ENCODE measurements at regions not wholly inside any gene's neighbourhood (a gene's known extent, or its start where the extent isn't known, plus 50 kb on each side); places are given as distances from the start of the nearest gene placed in this dataset.

DNA sequence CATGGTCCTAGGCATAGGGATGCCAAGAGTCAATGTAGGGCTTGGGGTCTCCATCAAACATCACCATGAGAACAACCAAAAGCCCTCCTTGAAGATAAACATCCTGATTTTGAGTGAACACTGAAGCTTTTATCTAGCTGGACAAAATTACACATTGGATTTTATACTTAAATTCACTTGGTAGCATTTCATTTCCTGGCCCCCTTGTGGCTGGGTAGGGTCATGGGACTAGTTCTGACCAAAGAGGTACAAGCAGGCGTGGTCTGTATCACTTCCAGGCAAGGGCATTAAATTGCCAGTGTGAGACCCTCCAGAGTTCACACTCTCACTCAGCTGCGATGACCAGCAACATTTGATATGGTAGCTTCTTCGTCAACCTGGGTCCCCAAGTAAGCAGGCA lies 320.3 kb downstream of the ACTL7B start:
- Histone ChIP-seq H3K4me1 (ENCODE audit: insufficient read depth) (no peaks in the 10 kb centered on the region), H3K4me3 (no peak overlapping the region), H3K9me3 (no peaks in the 10 kb centered on the region), H3K27ac (no peak overlapping the region), H3K36me3 (no peaks in the 10 kb centered on the region), H3K27me3 (no peaks in the 10 kb centered on the region)
- intact Hi-C loops (cut with DNase I), result no loop called here
- 65 to 83% (median 80%) methylated on average over 3 of the region's 3 CpGs for WGBS, 3 donors
- TF ChIP-seq, protein P1, sequence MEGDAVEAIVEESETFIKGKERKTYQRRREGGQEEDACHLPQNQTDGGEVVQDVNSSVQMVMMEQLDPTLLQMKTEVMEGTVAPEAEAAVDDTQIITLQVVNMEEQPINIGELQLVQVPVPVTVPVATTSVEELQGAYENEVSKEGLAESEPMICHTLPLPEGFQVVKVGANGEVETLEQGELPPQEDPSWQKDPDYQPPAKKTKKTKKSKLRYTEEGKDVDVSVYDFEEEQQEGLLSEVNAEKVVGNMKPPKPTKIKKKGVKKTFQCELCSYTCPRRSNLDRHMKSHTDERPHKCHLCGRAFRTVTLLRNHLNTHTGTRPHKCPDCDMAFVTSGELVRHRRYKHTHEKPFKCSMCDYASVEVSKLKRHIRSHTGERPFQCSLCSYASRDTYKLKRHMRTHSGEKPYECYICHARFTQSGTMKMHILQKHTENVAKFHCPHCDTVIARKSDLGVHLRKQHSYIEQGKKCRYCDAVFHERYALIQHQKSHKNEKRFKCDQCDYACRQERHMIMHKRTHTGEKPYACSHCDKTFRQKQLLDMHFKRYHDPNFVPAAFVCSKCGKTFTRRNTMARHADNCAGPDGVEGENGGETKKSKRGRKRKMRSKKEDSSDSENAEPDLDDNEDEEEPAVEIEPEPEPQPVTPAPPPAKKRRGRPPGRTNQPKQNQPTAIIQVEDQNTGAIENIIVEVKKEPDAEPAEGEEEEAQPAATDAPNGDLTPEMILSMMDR (IDR thresholded peaks at IDR 0.05), result no peak
- TF ChIP-seq EP300 (IDR thresholded peaks at IDR 0.05), result no peak
- TF ChIP-seq POLR2A (IDR thresholded peaks at IDR 0.05), result no peak
- no peak for DNase-seq

DNA sequence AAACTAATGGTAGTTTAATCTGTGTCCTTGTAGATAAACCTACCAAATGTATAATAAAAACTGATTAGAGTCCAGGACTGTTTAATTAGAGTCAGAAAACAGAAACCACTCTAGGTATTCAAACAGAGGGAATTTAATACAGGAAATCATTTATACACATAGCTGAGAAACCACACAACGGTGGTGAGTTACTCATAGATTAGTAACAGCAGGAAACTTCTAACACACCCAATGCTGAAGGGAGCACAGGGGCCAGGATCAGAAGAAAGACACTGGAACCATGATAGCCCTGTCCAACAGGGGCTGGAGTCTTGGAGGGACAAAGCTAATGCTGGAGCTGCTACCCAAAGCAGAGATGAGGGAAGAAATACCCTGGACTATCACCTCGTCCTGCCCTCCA lies 321.0 kb downstream of the ACTL7B start:
- Histone ChIP-seq H3K27me3 (no peaks in the 10 kb centered on the region), H3K9me3 (no peaks in the 10 kb centered on the region), H3K27ac (no peak overlapping the region), H3K4me1 (ENCODE audit: insufficient read depth) (no peaks in the 10 kb centered on the region), H3K4me3 (no peak overlapping the region), H3K36me3 (no peaks in the 10 kb centered on the region)
- TF ChIP-seq EP300 (IDR thresholded peaks at IDR 0.05) (no peak), POLR2A (IDR thresholded peaks at IDR 0.05) (no peak)
- TF ChIP-seq, protein P1 (IDR thresholded peaks at IDR 0.05), result no peak
- WGBS, 3 donors, result 54 to 66% (median 57%) methylated on average over 2 of the region's 2 CpGs
- no peak for DNase-seq
- intact Hi-C loops (cut with DNase I), result no loop called here

DNA sequence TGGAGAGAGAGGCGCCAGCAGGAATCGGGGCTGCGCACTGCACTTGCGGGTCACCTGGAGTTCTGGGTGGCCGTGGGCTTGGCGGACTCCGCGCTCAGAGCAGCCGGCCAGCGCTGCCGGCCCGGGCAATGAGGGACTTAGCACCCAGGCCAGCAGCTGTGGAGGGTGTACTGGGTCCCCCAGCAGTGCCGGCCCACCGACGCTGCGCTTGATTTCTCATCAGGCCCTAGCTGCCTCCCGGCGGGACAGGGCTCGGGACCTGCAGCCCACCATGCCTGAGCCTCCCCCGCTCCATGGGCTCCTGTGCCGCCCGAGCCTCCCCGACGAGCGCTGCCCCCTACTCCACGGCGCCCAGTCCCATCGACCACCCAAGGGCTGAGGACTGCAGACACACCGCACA lies 325.6 kb downstream of the ACTL7B start:
- TF ChIP-seq POLR2A (IDR thresholded peaks at IDR 0.05) (no peak), EP300 (IDR thresholded peaks at IDR 0.05) (no peak)
- TF ChIP-seq, protein P1 (IDR thresholded peaks at IDR 0.05), result no peak
- no peaks in the 10 kb centered on the region for H3K36me3 ChIP-seq
- H3K27me3 ChIP-seq, result no peaks in the 10 kb centered on the region
- no peaks in the 10 kb centered on the region for H3K4me1 ChIP-seq (ENCODE audit: insufficient read depth)
- H3K4me3 ChIP-seq, result no peak overlapping the region
- DNase-seq, result no peak
- WGBS, 3 donors, result 92 to 96% (median 96%) methylated on average over 29 of the region's 29 CpGs
- intact Hi-C loops (cut with DNase I), result no loop called here
- H3K9me3 ChIP-seq, result no peaks in the 10 kb centered on the region
- H3K27ac ChIP-seq, result no peak overlapping the region

DNA sequence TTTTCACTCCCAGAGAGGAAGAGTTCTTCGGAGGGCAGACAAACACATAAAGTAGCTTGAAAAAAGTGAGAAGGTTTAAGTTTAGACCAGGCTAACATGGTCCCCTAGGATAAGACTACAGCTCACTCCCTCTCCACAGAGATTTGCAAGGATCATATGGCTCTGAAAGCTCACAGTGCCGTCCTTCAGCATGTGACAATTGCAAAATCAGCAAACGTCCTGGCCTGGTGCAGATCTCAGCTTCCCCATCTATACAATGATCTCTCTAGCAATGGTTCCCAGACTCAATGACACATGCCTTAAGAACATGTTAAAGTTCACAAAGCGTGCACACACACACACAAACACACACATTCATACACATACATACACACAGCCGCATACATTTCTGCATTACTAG lies 327.6 kb downstream of the ACTL7B start:
- no peak for DNase-seq
- no peaks in the 10 kb centered on the region for H3K27me3 ChIP-seq
- H3K36me3 ChIP-seq, result no peaks in the 10 kb centered on the region
- TF ChIP-seq EP300 (IDR thresholded peaks at IDR 0.05) (no peak), POLR2A (IDR thresholded peaks at IDR 0.05) (no peak)
- TF ChIP-seq, protein P1 (IDR thresholded peaks at IDR 0.05), result no peak
- intact Hi-C loops (cut with DNase I), result no loop called here
- H3K4me1 ChIP-seq (ENCODE audit: insufficient read depth), result no peaks in the 10 kb centered on the region
- no peak overlapping the region for H3K27ac ChIP-seq
- no peaks in the 10 kb centered on the region for H3K9me3 ChIP-seq
- no peak overlapping the region for H3K4me3 ChIP-seq
- WGBS, 3 donors, result 71 to 79% (median 71%) methylated on average over 5 of the region's 5 CpGs

DNA sequence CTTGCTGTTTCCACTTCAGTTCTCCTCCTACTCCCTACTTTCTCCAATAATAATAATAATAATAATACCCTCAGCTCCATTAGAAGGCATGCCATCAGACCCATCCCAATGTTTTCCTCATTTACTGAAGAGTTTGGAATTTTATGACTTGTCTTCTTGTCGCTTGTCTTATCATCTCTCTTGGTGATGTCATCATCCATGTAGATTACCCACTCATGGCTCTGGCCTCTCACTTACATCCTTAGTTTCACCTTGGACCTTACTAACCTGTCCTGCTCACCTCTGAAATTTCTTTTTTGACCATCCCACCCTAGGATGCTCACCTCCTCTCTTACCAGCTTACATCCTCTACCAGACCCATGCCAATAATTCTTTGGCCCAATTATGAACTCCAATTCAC lies 329.3 kb downstream of the ACTL7B start:
- TF ChIP-seq EP300 (IDR thresholded peaks at IDR 0.05), result no peak
- no peak for TF ChIP-seq POLR2A (IDR thresholded peaks at IDR 0.05)
- TF ChIP-seq, protein P1 (IDR thresholded peaks at IDR 0.05), result no peak
- DNase-seq, result no peak
- H3K36me3 ChIP-seq, result no peaks in the 10 kb centered on the region
- H3K9me3 ChIP-seq, result no peaks in the 10 kb centered on the region
- H3K4me1 ChIP-seq (ENCODE audit: insufficient read depth), result no peaks in the 10 kb centered on the region
- intact Hi-C loops (cut with DNase I), result no loop called here
- no peak overlapping the region for H3K4me3 ChIP-seq
- WGBS, 3 donors, result 75 to 92% (median 88%) methylated on average over 1 of the region's 1 CpG
- H3K27ac ChIP-seq, result no peak overlapping the region
- H3K27me3 ChIP-seq, result no peaks in the 10 kb centered on the region
